ENCODE measurements at regions not wholly inside any gene's neighbourhood (a gene's known extent, or its start where the extent isn't known, plus 50 kb on each side); places are given as distances from the start of the nearest gene placed in this dataset.

GRCh38 chr5:68460147-68460798 lies 244.7 kb downstream of the PIK3R1 start:
- 8% methylated on average over 3 of the region's 3 CpGs for WGBS (ENCODE audit: insufficient coverage, low coverage, missing lambda C conversion rate)
- intact Hi-C loops (cut with micrococcal nuclease): loop anchor here (1.0 to 10.0 kb wide), 4 partner anchors 40 to 285 kb away; no protein-coding TSS in a partner anchor
- no peaks in the 10 kb centered on the region for H3K36me3 ChIP-seq (ENCODE audit: control insufficient read depth, insufficient read depth, low read length)
- H3K27me3 ChIP-seq (ENCODE audit: control insufficient read depth in 2 of 2, insufficient read depth in 2 of 2, low read length in 2 of 2): no peaks in the 10 kb centered on the region
- H2AFZ ChIP-seq (ENCODE audit: low read depth, low read length): peak overlapping the region; percentile 9; the same call in 1 of the 2 replicates
- POLR2A ChIA-PET: no interaction called here
- H3K9me1 ChIP-seq (ENCODE audit: control insufficient read depth, insufficient read depth, low read length): no peaks in the 10 kb centered on the region
- ATAC-seq: peak; percentile 85
- H3K9ac ChIP-seq (ENCODE audit: insufficient read depth in 1 of 2, low read depth in 2 of 2, low read length in 2 of 2): peak overlapping the region in 1 of 2 experiments; percentile 5; a peak in 1 of 4 replicates
- DNase-seq (ENCODE audit: extremely low read depth in 1 of 4, low spot score in 3 of 4): peak; percentile 39 to 86 (median 46)
- no peaks in the 10 kb centered on the region for H3K79me2 ChIP-seq (ENCODE audit: control insufficient read depth, insufficient read depth, low read length)
- H3K27ac ChIP-seq (ENCODE audit: extremely low read depth, low read depth, low read length): no peak overlapping the region
- peaks cover 0 to 30% of the 10 kb centered on the region in 2 experiments; a peak in 3 of 5 replicates for H3K4me1 ChIP-seq (replicated peaks in 1 of 2; ENCODE audit: control insufficient read depth in 2 of 2, insufficient read depth in 2 of 2, low read length in 2 of 2)
- in situ Hi-C loops (cut with MboI): loop anchor here (5.0 kb wide), 1 partner anchor 173 kb away; no protein-coding TSS in a partner anchor
- BruUV-seq (replicated peaks): no TSS peak
- FAIRE-seq: peak; percentile 73
- H3K9me3 ChIP-seq (replicated peaks; ENCODE audit: control insufficient read depth, insufficient read depth, low read depth, low read length): 0 out of 2 replicates have a peak, but pooled peaks cover 4% of the 10 kb centered on the region
- H3K4me2 ChIP-seq (ENCODE audit: insufficient read depth, low read length): no peak overlapping the region
- no peak overlapping the region for H3K4me3 ChIP-seq
- no peaks in the 10 kb centered on the region for H4K20me1 ChIP-seq (replicated peaks; ENCODE audit: control insufficient read depth, insufficient read depth, low read length)
- CTCF ChIA-PET (ENCODE audit: low intra/inter-chr PET ratio): interaction anchor here (0.6 to 1.8 kb wide), 4 partner anchors 174 to 1215 kb away, joined by 3 to 9 read pairs (median 3); no protein-coding TSS in a partner anchor
- peak in 1 of 2 experiments; percentile 61 for TF ChIP-seq NCOA2 (IDR thresholded peaks at IDR 0.05; ENCODE audit: partially characterized antibody in 2 of 2)
- TF ChIP-seq EP400 (IDR thresholded peaks at IDR 0.05): no peak
- TF ChIP-seq CBX2 (IDR thresholded peaks at IDR 0.05; ENCODE audit: insufficient read depth, low read length, poor library complexity, severe bottlenecking): no peak
- no peak for TF ChIP-seq ZNF778 (CRISPR knock-in tag; IDR thresholded peaks at IDR 0.05)
- no peak for TF ChIP-seq MIER1 (IDR thresholded peaks at IDR 0.05; ENCODE audit: low read depth)
- TF ChIP-seq REST (IDR thresholded peaks at IDR 0.05; ENCODE audit: borderline replicate concordance): peak; percentile 89
- TF ChIP-seq REST (CRISPR knock-in tag; IDR thresholded peaks at IDR 0.05; ENCODE audit: low read depth): no peak
- TF ChIP-seq CEBPB (tag; IDR thresholded peaks at IDR 0.05): no peak
- TF ChIP-seq, protein P1, sequence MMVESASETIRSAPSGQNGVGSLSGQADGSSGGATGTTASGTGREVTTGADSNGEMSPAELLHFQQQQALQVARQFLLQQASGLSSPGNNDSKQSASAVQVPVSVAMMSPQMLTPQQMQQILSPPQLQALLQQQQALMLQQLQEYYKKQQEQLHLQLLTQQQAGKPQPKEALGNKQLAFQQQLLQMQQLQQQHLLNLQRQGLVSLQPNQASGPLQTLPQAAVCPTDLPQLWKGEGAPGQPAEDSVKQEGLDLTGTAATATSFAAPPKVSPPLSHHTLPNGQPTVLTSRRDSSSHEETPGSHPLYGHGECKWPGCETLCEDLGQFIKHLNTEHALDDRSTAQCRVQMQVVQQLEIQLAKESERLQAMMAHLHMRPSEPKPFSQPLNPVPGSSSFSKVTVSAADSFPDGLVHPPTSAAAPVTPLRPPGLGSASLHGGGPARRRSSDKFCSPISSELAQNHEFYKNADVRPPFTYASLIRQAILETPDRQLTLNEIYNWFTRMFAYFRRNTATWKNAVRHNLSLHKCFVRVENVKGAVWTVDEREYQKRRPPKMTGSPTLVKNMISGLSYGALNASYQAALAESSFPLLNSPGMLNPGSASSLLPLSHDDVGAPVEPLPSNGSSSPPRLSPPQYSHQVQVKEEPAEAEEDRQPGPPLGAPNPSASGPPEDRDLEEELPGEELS (CRISPR knock-in tag; IDR thresholded peaks at IDR 0.05; ENCODE audit: borderline replicate concordance): no peak
- TF ChIP-seq MAZ (CRISPR knock-in tag; conservative IDR thresholded peaks at IDR 0.05 in 1 of 2, IDR thresholded peaks at IDR 0.05 in 1 of 2): peak in 1 of 2 experiments; percentile 32; a peak in 1 of 4 replicates
- no peak for TF ChIP-seq SNRNP70 (optimal IDR thresholded peaks at IDR 0.05; ENCODE audit: low read depth, low read length)
- TF ChIP-seq ZNF445 (CRISPR knock-in tag; IDR thresholded peaks at IDR 0.05; ENCODE audit: low read depth): no peak

All from K562 (cell line).